DOHH2 (cell line): ENCODE measurements at regions not wholly inside any gene's neighbourhood (a gene's known extent, or its start where the extent isn't known, plus 50 kb on each side); places are given as distances from the start of the nearest gene placed in this dataset.

Experiments used
- H3F3A ChIP-seq: fragments of 200-600 bp; sonication (generic), shearing (Covaris generic); 2 replicates; pipeline ENCODE4 v1.6.0; 2016; ENCODE audit warnings: antibody characterized with exemption, mild to moderate bottlenecking; ENCODE audit not compliant: control insufficient read depth, insufficient read depth
- H3K27ac ChIP-seq: fragments of 200-600 bp; sonication (generic); 2 replicates; pipeline ENCODE4 v1.5.1; 2014; ENCODE audit warnings: low read depth, mild to moderate bottlenecking, low read length, moderate library complexity
- H3K27me3 ChIP-seq: fragments of 200-600 bp; sonication (generic); 2 replicates; pipeline ENCODE4 v1.6.1; 2014; ENCODE audit warnings: mild to moderate bottlenecking, low read length, mixed read lengths; ENCODE audit not compliant: control insufficient read depth
- H3K36me3 ChIP-seq: fragments of 200-600 bp; sonication (generic); 2 replicates; pipeline ENCODE4 v1.6.1; 2014; ENCODE audit warnings: mild to moderate bottlenecking, low read length, moderate library complexity, mixed read lengths; ENCODE audit not compliant: control insufficient read depth
- H3K4me1 ChIP-seq: fragments of 200-600 bp; sonication (generic); 2 replicates; pipeline ENCODE4 v1.6.1; 2014; ENCODE audit warnings: mild to moderate bottlenecking, low read length, mixed read lengths; ENCODE audit not compliant: control insufficient read depth
- H3K4me2 ChIP-seq: fragments of 200-600 bp; sonication (generic); 2 replicates; pipeline ENCODE4 v1.6.0; 2014; ENCODE audit warnings: mild to moderate bottlenecking, low read length, moderate library complexity
- H3K4me3 ChIP-seq: fragments of 200-600 bp; sonication (generic); 2 replicates; pipeline ENCODE4 v1.5.1; 2014; ENCODE audit warnings: mild to moderate bottlenecking, low read length, mixed read lengths
- H3K79me2 ChIP-seq: fragments of 200-600 bp; sonication (generic); 2 replicates; pipeline ENCODE4 v1.6.1; 2014; ENCODE audit warnings: mild to moderate bottlenecking, low read length, mixed read lengths; ENCODE audit not compliant: control insufficient read depth
- H3K9me2 ChIP-seq: fragments of 200-600 bp; sonication (generic); replicated peaks from 2 replicates; pipeline ENCODE4 v1.6.1; 2014; ENCODE audit warnings: mild to moderate bottlenecking, low read length, mixed read lengths; ENCODE audit not compliant: control insufficient read depth
- H3K9me3 ChIP-seq: fragments of 200-600 bp; sonication (generic); 2 replicates; pipeline ENCODE4 v1.6.1; 2014; ENCODE audit warnings: antibody characterized with exemption, low read length, mixed read lengths; ENCODE audit not compliant: control insufficient read depth, insufficient read depth
- H4K20me1 ChIP-seq: fragments of 200-600 bp; sonication (generic); 2 replicates; pipeline ENCODE4 v1.6.0; 2014; ENCODE audit warnings: low read depth, mild to moderate bottlenecking, antibody characterized with exemption, low read length, moderate library complexity; ENCODE audit not compliant: control insufficient read depth, insufficient read depth
- EZH2phosphoT487 ChIP-seq: fragments of 200-600 bp; sonication (generic); IDR thresholded peaks from 2 replicates; pipeline ENCODE4 v1.6.1; 2017; ENCODE audit warnings: borderline replicate concordance, mild to moderate bottlenecking, antibody characterized with exemption, low read length, moderate library complexity, mixed read lengths
- TF ChIP-seq, protein P1 (sequence below): fragments of 200-600 bp; sonication (generic); IDR thresholded peaks from one replicate; pipeline ENCODE4 v1.5.1; 2014; ENCODE audit warnings: antibody characterized with exemption, mild to moderate bottlenecking, low read depth, low read length; ENCODE audit not compliant: poor library complexity, severe bottlenecking

DNA sequence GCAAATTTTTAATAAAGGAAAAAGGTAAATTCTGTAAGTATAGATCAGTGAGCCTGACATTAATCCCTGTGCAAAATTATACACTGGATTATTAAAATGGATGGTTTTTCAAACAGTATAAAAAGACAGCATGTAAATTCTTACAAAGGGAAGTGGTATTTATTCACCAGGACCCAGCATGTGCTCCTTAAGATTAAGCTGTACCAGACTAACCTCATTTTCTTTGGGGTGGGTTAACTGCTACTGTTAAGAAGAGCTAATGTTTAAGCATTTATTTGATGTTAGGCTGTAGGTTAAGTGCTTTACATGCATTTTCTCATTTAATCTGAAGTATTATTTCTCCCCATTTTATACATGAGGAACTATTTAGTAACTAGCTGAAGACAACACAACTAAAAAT is 60.3 kb upstream of the RFX3 start:
- H3F3A ChIP-seq = no peaks in the 10 kb centered on the region

DNA sequence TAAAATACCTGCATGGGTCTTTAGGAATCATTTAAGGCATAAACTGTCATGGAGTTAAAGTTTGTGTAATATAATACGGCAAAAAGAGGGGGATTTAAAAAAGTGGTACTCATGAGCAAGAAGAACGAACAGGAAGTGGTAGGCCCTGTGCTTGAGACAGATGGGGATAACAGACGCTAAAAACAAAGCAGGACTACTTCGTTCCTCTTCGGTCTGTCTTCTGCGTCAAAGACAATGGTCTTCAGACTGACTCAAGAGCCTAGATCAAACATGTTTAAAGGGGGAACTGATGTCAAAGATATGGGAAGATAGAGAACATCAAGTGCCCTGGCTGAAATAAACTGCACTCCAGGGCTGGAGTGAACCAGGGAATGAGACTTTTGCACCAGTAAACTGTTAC is 59.8 kb upstream of the RFX3 start:
- no peaks in the 10 kb centered on the region for H3K27me3 ChIP-seq
- no peak overlapping the region for H3K4me2 ChIP-seq
- no peaks in the 10 kb centered on the region for H3F3A ChIP-seq
- H3K4me3 ChIP-seq = no peak overlapping the region
- H3K4me1 ChIP-seq = no peaks in the 10 kb centered on the region
- no peak overlapping the region for H3K27ac ChIP-seq
- no peaks in the 10 kb centered on the region for H4K20me1 ChIP-seq
- no peaks in the 10 kb centered on the region for H3K9me2 ChIP-seq
- TF ChIP-seq, protein P1, sequence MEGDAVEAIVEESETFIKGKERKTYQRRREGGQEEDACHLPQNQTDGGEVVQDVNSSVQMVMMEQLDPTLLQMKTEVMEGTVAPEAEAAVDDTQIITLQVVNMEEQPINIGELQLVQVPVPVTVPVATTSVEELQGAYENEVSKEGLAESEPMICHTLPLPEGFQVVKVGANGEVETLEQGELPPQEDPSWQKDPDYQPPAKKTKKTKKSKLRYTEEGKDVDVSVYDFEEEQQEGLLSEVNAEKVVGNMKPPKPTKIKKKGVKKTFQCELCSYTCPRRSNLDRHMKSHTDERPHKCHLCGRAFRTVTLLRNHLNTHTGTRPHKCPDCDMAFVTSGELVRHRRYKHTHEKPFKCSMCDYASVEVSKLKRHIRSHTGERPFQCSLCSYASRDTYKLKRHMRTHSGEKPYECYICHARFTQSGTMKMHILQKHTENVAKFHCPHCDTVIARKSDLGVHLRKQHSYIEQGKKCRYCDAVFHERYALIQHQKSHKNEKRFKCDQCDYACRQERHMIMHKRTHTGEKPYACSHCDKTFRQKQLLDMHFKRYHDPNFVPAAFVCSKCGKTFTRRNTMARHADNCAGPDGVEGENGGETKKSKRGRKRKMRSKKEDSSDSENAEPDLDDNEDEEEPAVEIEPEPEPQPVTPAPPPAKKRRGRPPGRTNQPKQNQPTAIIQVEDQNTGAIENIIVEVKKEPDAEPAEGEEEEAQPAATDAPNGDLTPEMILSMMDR = no peak
- TF ChIP-seq EZH2phosphoT487 = no peak
- no peaks in the 10 kb centered on the region for H3K36me3 ChIP-seq
- no peaks in the 10 kb centered on the region for H3K9me3 ChIP-seq
- no peaks in the 10 kb centered on the region for H3K79me2 ChIP-seq

More for the DNA sequence above, 60.3 kb upstream of the RFX3 start:
- no peaks in the 10 kb centered on the region for H3K79me2 ChIP-seq
- no peak overlapping the region for H3K4me3 ChIP-seq
- H3K9me2 ChIP-seq = no peaks in the 10 kb centered on the region
- TF ChIP-seq, protein P1 = no peak
- TF ChIP-seq EZH2phosphoT487 = no peak
- no peaks in the 10 kb centered on the region for H3K9me3 ChIP-seq
- no peaks in the 10 kb centered on the region for H3K27me3 ChIP-seq
- no peak overlapping the region for H3K27ac ChIP-seq
- H3K4me2 ChIP-seq = no peak overlapping the region
- H3K36me3 ChIP-seq = no peaks in the 10 kb centered on the region
- no peaks in the 10 kb centered on the region for H3K4me1 ChIP-seq
- no peaks in the 10 kb centered on the region for H4K20me1 ChIP-seq

DNA sequence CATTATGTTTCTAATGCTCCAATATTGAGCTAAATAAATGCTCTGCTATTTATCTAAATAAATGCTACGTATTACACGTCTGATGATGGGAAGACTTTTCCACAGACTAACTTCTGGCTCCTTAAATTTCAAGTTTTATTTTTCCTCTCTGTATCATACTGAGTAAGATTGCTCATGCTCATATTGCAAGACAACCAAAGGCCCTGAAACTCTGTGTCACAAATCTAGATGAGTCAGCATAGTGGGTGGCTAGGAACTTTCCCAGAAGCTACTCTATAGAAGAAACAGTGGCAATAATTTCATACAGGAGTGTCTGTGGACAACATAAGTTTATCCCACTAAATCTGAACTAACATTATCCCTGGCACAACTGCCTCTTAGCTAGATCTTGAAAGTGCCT is 53.0 kb upstream of the RFX3 start:
- Histone ChIP-seq H3K4me3 (no peak overlapping the region), H4K20me1 (no peaks in the 10 kb centered on the region), H3K79me2 (no peaks in the 10 kb centered on the region), H3K9me2 (no peaks in the 10 kb centered on the region), H3F3A (no peaks in the 10 kb centered on the region), H3K27ac (no peak overlapping the region), H3K36me3 (no peaks in the 10 kb centered on the region), H3K27me3 (no peaks in the 10 kb centered on the region), H3K4me2 (no peak overlapping the region), H3K9me3 (no peaks in the 10 kb centered on the region), H3K4me1 (no peaks in the 10 kb centered on the region)
- TF ChIP-seq, protein P1 = no peak
- no peak for TF ChIP-seq EZH2phosphoT487

DNA sequence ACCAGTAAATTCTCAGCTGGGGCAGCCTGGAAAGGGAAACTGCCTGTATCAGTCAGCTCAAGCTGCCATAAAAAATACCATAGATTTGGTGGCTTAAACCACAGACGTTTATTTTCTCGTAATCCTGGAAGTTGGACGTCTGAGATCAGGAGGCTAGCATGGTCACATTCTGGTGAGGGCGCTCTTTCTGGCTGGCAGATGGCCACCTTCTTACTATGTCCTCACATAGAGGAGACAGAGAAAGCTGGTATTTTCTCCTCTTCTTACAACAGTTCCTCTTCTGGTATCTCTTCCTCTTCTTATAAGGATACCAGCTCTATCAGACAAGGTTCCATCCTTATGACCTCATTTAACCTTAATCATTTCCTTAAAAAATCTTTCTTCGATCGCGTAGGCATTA is 50.5 kb upstream of the RFX3 start:
- H3K79me2 ChIP-seq = no peaks in the 10 kb centered on the region
- no peaks in the 10 kb centered on the region for H3K27me3 ChIP-seq
- no peaks in the 10 kb centered on the region for H3F3A ChIP-seq
- TF ChIP-seq, protein P1 = no peak
- TF ChIP-seq EZH2phosphoT487 = no peak
- H3K4me1 ChIP-seq = no peaks in the 10 kb centered on the region
- no peaks in the 10 kb centered on the region for H3K36me3 ChIP-seq
- H3K4me2 ChIP-seq = no peak overlapping the region
- no peak overlapping the region for H3K4me3 ChIP-seq
- H4K20me1 ChIP-seq = no peaks in the 10 kb centered on the region
- H3K27ac ChIP-seq = no peak overlapping the region
- no peaks in the 10 kb centered on the region for H3K9me2 ChIP-seq
- H3K9me3 ChIP-seq = no peaks in the 10 kb centered on the region
